Lower leg skin (tissue), 3 donors: ENCODE measurements at regions not wholly inside any gene's neighbourhood (a gene's known extent, or its start where the extent isn't known, plus 50 kb on each side); places are given as distances from the start of the nearest gene placed in this dataset.

Source experiments
- CTCF ChIP-seq, 3 donors: fragments of 450-650 bp; IDR thresholded peaks; one replicate each; pipeline ENCODE4 v1.5.1; 2016; ENCODE audit warnings: antibody characterized with exemption in 3 of 3, mild to moderate bottlenecking in 3 of 3, moderate library complexity in 2 of 3
- POLR2A ChIP-seq, 2 donors: fragments of 450-650 bp; IDR thresholded peaks; one replicate each; pipeline ENCODE4 v1.6.1; 2016 to 2017; ENCODE audit warnings: antibody characterized with exemption in 2 of 2, mild to moderate bottlenecking in 1 of 2, moderate library complexity in 1 of 2

- no peak for TF ChIP-seq CTCF (IDR thresholded peaks at IDR 0.05)
- TF ChIP-seq POLR2A (IDR thresholded peaks at IDR 0.05): no peak
Observed at GRCh38 chr1:181249186-181249585, 160.7 kb downstream of the IER5 start.
